ENCODE measurements at regions not wholly inside any gene's neighbourhood (a gene's known extent, or its start where the extent isn't known, plus 50 kb on each side); places are given as distances from the start of the nearest gene placed in this dataset.
"Not testable (repeated sequence)": the region's sequence is repeated elsewhere in the genome, so short reads cannot be mapped to it uniquely, and the experiment has no call there.

GRCh38 chr4:43189741-43190140, 297.2 kb downstream of the GRXCR1 start:
- no peak overlapping the region for H3K4me3 ChIP-seq (ENCODE audit: low read depth, poor library complexity, severe bottlenecking)
- no peak for TF ChIP-seq CTCF (IDR thresholded peaks at IDR 0.05)
- no peak for TF ChIP-seq POLR2A (IDR thresholded peaks at IDR 0.05)
- WGBS, 2 donors, result 81 to 84% methylated on average over 4 of the region's 4 CpGs
- DNase-seq (ENCODE audit: low spot score in 2 of 2), result no peak
- intact Hi-C loops (cut with DNase I; ENCODE audit: low total_unique reads), result no loop called here

- H3K4me3 ChIP-seq (ENCODE audit: low read depth, poor library complexity, severe bottlenecking); DNase-seq (ENCODE audit: low spot score in 2 of 2); intact Hi-C loops (cut with DNase I; ENCODE audit: low total_unique reads): not testable (repeated sequence)
- WGBS, 2 donors, result 93 to 94% methylated on average over 1 of the region's 1 CpG
Observed at GRCh38 chr4:43212576-43212975, 320.1 kb downstream of the GRXCR1 start.

- no peak for TF ChIP-seq POLR2A (IDR thresholded peaks at IDR 0.05)
- no peak for TF ChIP-seq CTCF (IDR thresholded peaks at IDR 0.05)
- WGBS, 2 donors, result 89 to 92% methylated on average over 3 of the region's 3 CpGs
- no peak for DNase-seq (ENCODE audit: low spot score in 2 of 2)
- intact Hi-C loops (cut with DNase I; ENCODE audit: low total_unique reads), result no loop called here
- H3K4me3 ChIP-seq (ENCODE audit: low read depth, poor library complexity, severe bottlenecking), result no peak overlapping the region
Observed at GRCh38 chr4:43223820-43224219, 331.3 kb downstream of the GRXCR1 start.

GRCh38 chr4:43224559-43224958, 332.0 kb downstream of the GRXCR1 start:
- intact Hi-C loops (cut with DNase I; ENCODE audit: low total_unique reads), result no loop called here
- 46 to 50% methylated on average over 2 of the region's 2 CpGs for WGBS, 2 donors
- no peak for TF ChIP-seq POLR2A (IDR thresholded peaks at IDR 0.05)
- TF ChIP-seq CTCF (IDR thresholded peaks at IDR 0.05), result no peak
- no peak overlapping the region for H3K4me3 ChIP-seq (ENCODE audit: low read depth, poor library complexity, severe bottlenecking)
- DNase-seq (ENCODE audit: low spot score in 2 of 2), result no peak

GRCh38 chr4:43233321-43233720, 340.8 kb downstream of the GRXCR1 start:
- DNase-seq (ENCODE audit: low spot score in 2 of 2), result no peak
- WGBS, 2 donors, result 91 to 94% methylated on average over 3 of the region's 3 CpGs

GRCh38 chr4:43234626-43235415, 342.3 kb downstream of the GRXCR1 start:
- no peak overlapping the region for H3K4me3 ChIP-seq (ENCODE audit: low read depth, poor library complexity, severe bottlenecking)
- intact Hi-C loops (cut with DNase I; ENCODE audit: low total_unique reads), result no loop called here
- no peak for TF ChIP-seq CTCF (IDR thresholded peaks at IDR 0.05)
- no peak for TF ChIP-seq POLR2A (IDR thresholded peaks at IDR 0.05)
- WGBS, 2 donors, result 81 to 82% methylated on average over 5 of the region's 5 CpGs
- no peak for DNase-seq (ENCODE audit: low spot score in 2 of 2)

More at GRCh38 chr4:43233321-43233720, 340.8 kb downstream of the GRXCR1 start:
- intact Hi-C loops (cut with DNase I; ENCODE audit: low total_unique reads), result no loop called here
- TF ChIP-seq POLR2A (IDR thresholded peaks at IDR 0.05), result no peak
- TF ChIP-seq CTCF (IDR thresholded peaks at IDR 0.05), result no peak
- no peak overlapping the region for H3K4me3 ChIP-seq (ENCODE audit: low read depth, poor library complexity, severe bottlenecking)
